ENCODE measurements at regions not wholly inside any gene's neighbourhood (a gene's known extent, or its start where the extent isn't known, plus 50 kb on each side); places are given as distances from the start of the nearest gene placed in this dataset.
A peak's percentile ranks its signal among the peaks of the same experiment; 100 is the strongest.

- Mint-ChIP-seq H3K27me3 (ENCODE audit: low read depth, unreplicated experiment) (no peaks in the 10 kb centered on the region), H3K27ac (ENCODE audit: unreplicated experiment) (peak overlapping the region; percentile 15), H3K9me3 (ENCODE audit: unreplicated experiment) (peaks cover 5% of the 10 kb centered on the region), H3K4me3 (ENCODE audit: unreplicated experiment) (no peak overlapping the region), H3K4me1 (ENCODE audit: low read depth, unreplicated experiment) (peaks cover 40% of the 10 kb centered on the region), H3K36me3 (ENCODE audit: low read depth, unreplicated experiment) (no peaks in the 10 kb centered on the region)
- H4K20me1 ChIP-seq (ENCODE audit: insufficient read depth, low read length) = no peaks in the 10 kb centered on the region
- H3K36me3 ChIP-seq (ENCODE audit: insufficient read depth, low read length) = no peaks in the 10 kb centered on the region
- FAIRE-seq = no peak
- peaks cover 27% of the 10 kb centered on the region for H3K4me1 ChIP-seq (ENCODE audit: insufficient read depth, low read length)
- no peak overlapping the region for H3K4me2 ChIP-seq (ENCODE audit: low read length)
- TF ChIP-seq CTCF (IDR thresholded peaks at IDR 0.05; ENCODE audit: insufficient read depth, low read depth, low read length) = no peak
- TF ChIP-seq EZH2 (IDR thresholded peaks at IDR 0.05; ENCODE audit: insufficient read depth, low read length) = no peak
- H3K79me2 ChIP-seq (ENCODE audit: insufficient read depth, low read length) = no peaks in the 10 kb centered on the region
- peak; percentile 87 for DNase-seq (ENCODE audit: low read depth)
- peak overlapping the region; percentile 28 for H3K27ac ChIP-seq (ENCODE audit: low read depth, low read length)
- no peak overlapping the region for H3K9ac ChIP-seq (ENCODE audit: low read length)
- no peaks in the 10 kb centered on the region for H3K27me3 ChIP-seq (ENCODE audit: insufficient read depth, low read length)
- H2AFZ ChIP-seq (ENCODE audit: low read depth, low read length) = no peak overlapping the region
- H3K4me3 ChIP-seq (ENCODE audit: insufficient read depth, low read depth, low read length) = no peak overlapping the region
- H3K9me3 ChIP-seq (ENCODE audit: insufficient read depth, low read depth, low read length) = no peaks in the 10 kb centered on the region
Observed at GRCh38 chr2:17299891-17300540, 218.2 kb downstream of the RAD51AP2 start.

- TF ChIP-seq EZH2 (IDR thresholded peaks at IDR 0.05; ENCODE audit: insufficient read depth, low read length) (no peak), CTCF (IDR thresholded peaks at IDR 0.05; ENCODE audit: insufficient read depth, low read depth, low read length) (no peak)
- no peaks in the 10 kb centered on the region for H3K27me3 Mint-ChIP-seq (ENCODE audit: low read depth, unreplicated experiment)
- Histone ChIP-seq H2AFZ (ENCODE audit: low read depth, low read length) (no peak overlapping the region), H3K4me2 (ENCODE audit: low read length) (no peak overlapping the region), H3K27ac (ENCODE audit: low read depth, low read length) (no peak overlapping the region), H3K4me1 (ENCODE audit: insufficient read depth, low read length) (peaks cover 20% of the 10 kb centered on the region), H3K79me2 (ENCODE audit: insufficient read depth, low read length) (no peaks in the 10 kb centered on the region), H3K36me3 (ENCODE audit: insufficient read depth, low read length) (no peaks in the 10 kb centered on the region), H3K27me3 (ENCODE audit: insufficient read depth, low read length) (no peaks in the 10 kb centered on the region), H3K9me3 (ENCODE audit: insufficient read depth, low read depth, low read length) (no peaks in the 10 kb centered on the region), H3K4me3 (ENCODE audit: insufficient read depth, low read depth, low read length) (no peak overlapping the region), H4K20me1 (ENCODE audit: insufficient read depth, low read length) (no peaks in the 10 kb centered on the region), H3K9ac (ENCODE audit: low read length) (no peak overlapping the region)
- no peak overlapping the region for H3K4me3 Mint-ChIP-seq (ENCODE audit: unreplicated experiment)
- peak overlapping the region; percentile 20 for H3K27ac Mint-ChIP-seq (ENCODE audit: unreplicated experiment)
- no peaks in the 10 kb centered on the region for H3K36me3 Mint-ChIP-seq (ENCODE audit: low read depth, unreplicated experiment)
- peaks cover 5% of the 10 kb centered on the region for H3K9me3 Mint-ChIP-seq (ENCODE audit: unreplicated experiment)
- DNase-seq (ENCODE audit: low read depth) (peak; percentile 46), FAIRE-seq (no peak)
- peaks cover 37% of the 10 kb centered on the region for H3K4me1 Mint-ChIP-seq (ENCODE audit: low read depth, unreplicated experiment)
Observed at GRCh38 chr2:17298453-17298852, 219.8 kb downstream of the RAD51AP2 start.

GRCh38 chr2:17296686-17297085 is 221.6 kb downstream of the RAD51AP2 start:
- Histone ChIP-seq H3K4me3 (ENCODE audit: insufficient read depth, low read depth, low read length) (no peak overlapping the region), H3K4me2 (ENCODE audit: low read length) (no peak overlapping the region), H3K4me1 (ENCODE audit: insufficient read depth, low read length) (peaks cover 4% of the 10 kb centered on the region), H4K20me1 (ENCODE audit: insufficient read depth, low read length) (no peaks in the 10 kb centered on the region), H2AFZ (ENCODE audit: low read depth, low read length) (no peak overlapping the region), H3K79me2 (ENCODE audit: insufficient read depth, low read length) (no peaks in the 10 kb centered on the region), H3K36me3 (ENCODE audit: insufficient read depth, low read length) (no peaks in the 10 kb centered on the region), H3K27ac (ENCODE audit: low read depth, low read length) (no peak overlapping the region), H3K9ac (ENCODE audit: low read length) (no peak overlapping the region), H3K9me3 (ENCODE audit: insufficient read depth, low read depth, low read length) (no peaks in the 10 kb centered on the region), H3K27me3 (ENCODE audit: insufficient read depth, low read length) (no peaks in the 10 kb centered on the region)
- H3K4me1 Mint-ChIP-seq (ENCODE audit: low read depth, unreplicated experiment) = peaks cover 29% of the 10 kb centered on the region
- no peak for DNase-seq (ENCODE audit: low read depth)
- no peak for TF ChIP-seq CTCF (IDR thresholded peaks at IDR 0.05; ENCODE audit: insufficient read depth, low read depth, low read length)
- no peak for TF ChIP-seq EZH2 (IDR thresholded peaks at IDR 0.05; ENCODE audit: insufficient read depth, low read length)
- no peak for FAIRE-seq
- H3K4me3 Mint-ChIP-seq (ENCODE audit: unreplicated experiment) = no peak overlapping the region
- peaks cover 3% of the 10 kb centered on the region for H3K9me3 Mint-ChIP-seq (ENCODE audit: unreplicated experiment)
- no peaks in the 10 kb centered on the region for H3K27me3 Mint-ChIP-seq (ENCODE audit: low read depth, unreplicated experiment)
- peak overlapping the region; percentile 28 for H3K27ac Mint-ChIP-seq (ENCODE audit: unreplicated experiment)
- no peaks in the 10 kb centered on the region for H3K36me3 Mint-ChIP-seq (ENCODE audit: low read depth, unreplicated experiment)
